ENCODE measurements at regions not wholly inside any gene's neighbourhood (a gene's known extent, or its start where the extent isn't known, plus 50 kb on each side); places are given as distances from the start of the nearest gene placed in this dataset.

- DNase-seq: no peak
Measured at GRCh38 chr7:41118486-41118885, 584.4 kb downstream of the INHBA start.

GRCh38 chr7:41117431-41117830 is 585.5 kb downstream of the INHBA start:
- DNase-seq: no peak

GRCh38 chr7:41116817-41117216 is 586.1 kb downstream of the INHBA start:
- DNase-seq: no peak

DNA sequence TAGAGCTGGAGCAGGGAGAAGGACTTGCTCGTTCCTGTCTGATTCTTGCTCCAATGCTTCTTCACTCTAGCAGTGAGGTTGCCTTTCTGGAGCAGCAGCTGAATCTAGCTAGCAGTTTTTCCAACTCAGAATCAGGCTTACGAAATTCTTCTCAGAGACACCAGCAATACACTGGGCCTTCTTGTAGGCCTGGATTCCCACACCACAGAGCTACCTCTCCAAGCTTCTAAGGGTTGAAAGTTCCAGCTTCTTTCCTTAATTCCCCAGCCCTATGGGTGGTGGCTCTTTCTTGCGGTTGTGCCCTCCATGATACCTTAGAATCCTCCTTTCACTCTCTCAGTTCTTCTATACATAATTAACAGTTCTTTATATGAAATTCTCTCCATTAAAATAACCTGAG is 586.6 kb downstream of the INHBA start:
- no peak for DNase-seq

DNA sequence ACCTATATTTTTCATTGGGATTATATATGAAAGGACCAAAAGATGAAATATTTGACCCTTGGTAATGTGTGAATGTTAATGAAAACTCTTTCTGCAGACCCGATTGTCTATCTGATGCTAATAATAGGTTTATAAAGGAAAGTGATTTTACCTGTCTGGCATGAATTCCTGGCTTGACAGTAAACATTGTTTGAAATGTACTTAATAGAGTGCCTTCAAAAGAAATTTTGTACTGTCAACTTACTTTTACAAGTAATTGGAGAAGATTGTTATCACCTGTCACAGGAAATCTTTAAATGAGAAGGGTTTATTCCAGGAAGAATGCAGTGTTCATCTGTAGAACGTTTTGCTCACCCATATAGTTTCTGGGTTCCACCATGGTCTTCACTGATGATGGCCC is 588.2 kb downstream of the INHBA start:
- DNase-seq: no peak

DNA sequence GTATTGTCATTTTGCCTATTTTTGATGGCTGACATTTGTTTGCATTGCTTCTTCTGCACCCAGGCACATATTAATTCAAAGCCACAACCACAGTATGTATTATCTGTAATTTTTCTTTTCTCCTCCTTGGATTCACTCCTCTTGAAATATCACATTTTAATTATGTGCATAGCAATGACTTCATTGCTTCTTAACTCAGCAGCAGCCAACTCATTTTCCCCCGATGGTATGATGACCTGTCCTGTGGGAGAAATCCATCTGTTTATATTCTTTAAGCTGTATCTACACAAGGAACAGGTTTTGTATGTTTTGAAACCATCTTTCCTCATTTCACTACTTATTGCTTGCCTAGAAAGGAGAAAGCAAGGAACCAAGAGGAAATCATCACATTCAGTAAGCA is 588.8 kb downstream of the INHBA start:
- no peak for DNase-seq

- DNase-seq: no peak
Measured at GRCh38 chr7:41113719-41114118, 589.2 kb downstream of the INHBA start.

DNA sequence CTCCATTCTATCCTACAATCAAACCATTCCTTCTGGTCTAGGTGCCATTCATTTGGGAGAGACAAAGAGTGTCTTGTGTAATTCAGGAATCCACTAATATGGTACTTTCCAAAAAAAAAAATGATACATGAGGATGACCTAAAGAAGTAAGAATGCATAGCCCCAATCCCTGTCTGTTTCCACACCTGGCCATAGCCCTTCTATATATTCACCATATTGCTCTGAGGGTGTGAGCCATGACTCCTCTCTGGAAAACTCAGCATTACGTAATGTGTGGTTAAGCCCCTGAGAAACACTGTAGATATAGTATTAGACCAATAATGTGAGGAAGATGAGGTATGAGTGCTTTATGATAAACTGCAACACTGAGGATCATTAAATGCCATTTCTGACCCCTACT is 592.7 kb downstream of the INHBA start:
- DNase-seq: no peak

GRCh38 chr7:41108821-41109220 is 594.1 kb downstream of the INHBA start:
- no peak for DNase-seq

GRCh38 chr7:41107938-41108448 is 594.9 kb downstream of the INHBA start:
- DNase-seq: no peak

- DNase-seq: no peak
Measured at GRCh38 chr7:41107330-41107937, 595.5 kb downstream of the INHBA start.

DNA sequence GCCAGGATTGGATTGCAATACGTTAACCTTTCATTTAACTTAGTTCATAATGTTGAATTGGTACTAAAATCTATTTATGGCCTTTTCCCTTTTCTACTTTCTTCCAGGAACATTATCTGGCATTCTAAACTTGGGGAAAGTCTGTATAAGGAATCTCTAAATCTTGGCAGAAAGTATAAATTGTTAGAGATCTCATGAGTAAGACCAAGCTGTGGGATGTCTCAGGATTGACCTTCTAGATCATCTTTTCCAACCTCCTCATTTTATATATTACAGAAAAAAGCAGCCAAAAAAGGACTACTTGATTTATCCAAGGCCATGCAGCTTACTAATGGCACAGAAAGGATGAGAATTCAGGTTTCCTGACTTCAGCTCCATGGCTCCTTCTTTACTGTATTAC is 598.3 kb downstream of the INHBA start:
- no peak for DNase-seq

DNA sequence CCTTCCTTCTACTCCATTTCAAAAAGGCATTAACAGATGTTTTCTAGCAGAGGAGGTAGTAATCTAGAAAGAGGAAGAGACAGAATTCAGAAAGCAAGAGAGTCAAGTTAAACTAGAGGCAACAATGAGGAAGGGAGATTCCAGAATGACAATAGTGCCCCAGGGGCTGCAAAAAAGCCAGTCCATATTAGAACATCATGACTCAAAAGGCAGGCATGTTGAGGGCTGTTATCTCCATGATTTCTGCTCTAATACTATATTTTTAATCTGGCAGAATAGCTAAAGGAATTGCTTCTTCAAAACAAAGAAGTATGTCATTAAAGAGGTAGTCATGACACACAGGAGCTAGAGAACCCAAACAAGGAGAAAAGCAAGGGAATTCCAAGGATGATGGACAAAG is 599.6 kb downstream of the INHBA start:
- DNase-seq: no peak

DNA sequence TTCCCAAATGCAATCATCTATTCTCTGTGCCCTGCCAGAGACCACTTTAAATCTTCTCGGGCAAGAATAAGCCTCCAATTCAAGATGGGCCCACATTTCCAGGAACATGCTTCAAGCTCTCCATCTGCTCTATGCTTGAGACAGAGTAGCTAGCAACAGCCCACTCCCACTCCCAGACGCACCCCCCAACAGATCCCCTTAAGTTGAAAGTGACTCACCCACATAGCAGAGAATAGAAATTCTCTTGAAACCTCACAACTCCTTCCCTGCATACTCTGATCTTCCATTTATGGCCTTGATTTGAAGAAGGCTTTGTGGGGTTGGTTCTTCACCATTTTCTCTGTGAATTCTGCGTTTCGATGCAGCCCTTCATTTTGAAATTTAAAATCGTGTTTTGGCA is 604.0 kb downstream of the INHBA start:
- no peak for DNase-seq

- DNase-seq: no peak
Measured at GRCh38 chr7:41098402-41098801, 604.5 kb downstream of the INHBA start.

DNA sequence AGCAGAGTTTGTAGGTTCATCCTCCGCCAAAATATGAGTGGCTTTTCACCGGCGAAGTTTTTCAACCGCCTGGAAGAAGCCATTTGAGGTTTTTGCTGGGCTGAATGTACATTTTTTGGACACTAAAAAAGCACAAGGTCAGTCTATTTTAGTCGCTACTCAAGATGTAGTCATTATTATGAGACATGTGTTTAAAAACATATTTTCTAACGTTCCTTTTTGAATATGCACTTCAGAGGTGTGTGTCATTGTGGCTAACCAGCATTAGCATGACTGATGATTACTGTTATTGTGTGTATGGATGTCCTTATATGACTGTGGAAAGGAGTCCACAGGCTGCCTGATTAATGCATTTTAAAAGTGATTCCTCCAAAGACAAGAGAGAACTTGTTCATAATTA is 605.4 kb downstream of the INHBA start:
- DNase-seq: no peak

DNA sequence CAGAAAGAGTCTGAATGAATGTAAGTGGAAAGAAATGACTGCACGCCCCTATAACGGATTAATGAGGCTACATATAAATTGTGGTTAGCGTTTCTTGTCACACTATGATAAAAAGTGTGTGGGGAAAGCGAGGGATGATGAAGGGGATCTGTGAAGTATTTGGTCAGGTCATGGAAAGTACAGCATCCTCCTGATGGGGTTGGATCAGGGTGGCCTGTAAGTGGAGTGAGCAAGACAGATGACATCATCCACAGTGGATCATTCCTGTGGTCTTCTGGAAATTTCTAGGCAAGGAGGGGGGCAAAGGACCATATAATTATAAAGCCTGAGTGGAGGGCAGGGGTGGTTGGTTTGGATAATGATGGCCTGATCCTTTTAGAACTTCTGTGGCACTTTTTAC is 606.0 kb downstream of the INHBA start:
- DNase-seq: no peak

DNA sequence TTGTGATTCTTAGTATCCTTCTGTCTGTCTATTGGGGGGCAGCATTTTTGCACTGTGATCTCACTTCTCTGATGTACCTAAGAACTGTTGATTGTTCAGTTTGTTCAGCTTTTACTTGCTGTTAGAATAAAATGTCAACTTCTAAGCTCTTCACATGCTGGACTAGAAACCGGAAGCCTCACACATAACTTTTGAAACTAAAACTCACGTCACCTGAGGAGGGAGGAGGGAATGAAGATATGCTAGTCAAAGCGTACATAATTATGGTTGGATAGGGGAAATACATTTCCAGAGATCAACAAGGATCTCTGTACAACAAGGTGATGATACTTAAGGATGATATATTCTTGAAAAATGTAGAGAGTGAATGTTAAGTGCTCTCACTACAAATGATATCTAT is 609.7 kb downstream of the INHBA start:
- DNase-seq: no peak

DNA sequence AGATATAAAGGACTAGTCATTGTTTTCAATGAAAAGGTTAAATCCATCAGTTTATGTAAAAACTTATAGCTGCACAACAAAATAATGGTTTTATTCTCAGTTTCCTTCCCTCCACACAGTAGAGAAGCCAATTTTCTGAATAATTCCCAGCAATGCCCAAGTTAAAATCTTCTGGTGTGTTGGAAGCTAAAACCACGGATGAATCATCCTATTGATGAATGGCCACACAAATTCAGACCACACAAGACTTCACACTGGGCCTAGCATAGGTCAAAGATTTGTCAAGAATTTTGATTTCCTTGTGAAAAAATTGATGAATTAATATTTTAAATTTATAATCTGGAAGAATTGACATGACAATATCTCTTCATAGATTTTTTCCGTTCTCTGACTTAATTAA is 617.6 kb downstream of the INHBA start:
- DNase-seq: no peak

GRCh38 chr7:41084381-41084780 is 618.5 kb downstream of the INHBA start:
- DNase-seq: no peak

DNA sequence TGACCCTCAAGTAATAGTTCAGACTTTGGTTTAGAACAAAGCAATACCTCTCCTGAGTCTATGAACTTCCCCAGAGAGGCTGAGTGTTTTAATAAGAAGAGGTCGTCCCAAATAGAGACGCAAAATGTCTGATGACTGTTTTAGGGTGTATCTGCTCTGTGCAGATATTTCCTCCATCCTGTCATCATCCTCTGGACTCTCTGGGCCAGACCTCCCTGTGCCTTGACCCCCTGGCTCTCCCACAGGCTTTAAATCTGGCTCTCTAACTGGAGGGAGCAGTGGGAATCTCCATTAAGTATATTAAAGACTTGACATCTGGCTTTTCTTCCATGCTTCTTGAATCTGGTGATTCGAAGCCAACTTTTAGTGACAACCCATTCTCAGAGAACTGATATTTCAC is 633.3 kb downstream of the INHBA start:
- DNase-seq: no peak

- no peak for DNase-seq
Measured at GRCh38 chr7:41067576-41067975, 635.3 kb downstream of the INHBA start.

DNA sequence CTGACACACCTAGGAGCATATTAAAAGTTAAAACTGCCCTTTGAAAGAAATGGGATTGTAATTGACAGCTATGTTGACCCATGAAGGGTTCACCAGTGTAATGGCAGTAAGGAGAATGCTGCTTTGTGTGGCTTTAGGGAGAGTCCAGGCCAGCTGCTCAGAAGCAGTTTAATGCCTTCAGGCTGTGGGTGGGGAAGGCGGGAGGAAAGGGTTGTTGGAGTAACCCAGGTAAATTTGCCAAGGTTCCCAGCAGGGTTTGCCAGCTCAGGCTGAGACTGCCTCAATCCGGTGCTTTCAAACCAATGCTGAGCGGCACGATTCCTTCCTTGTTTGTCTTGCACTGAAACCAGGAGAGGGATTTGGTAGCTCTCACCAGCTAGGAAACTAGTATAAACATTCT is 637.2 kb downstream of the INHBA start:
- DNase-seq: no peak

DNA sequence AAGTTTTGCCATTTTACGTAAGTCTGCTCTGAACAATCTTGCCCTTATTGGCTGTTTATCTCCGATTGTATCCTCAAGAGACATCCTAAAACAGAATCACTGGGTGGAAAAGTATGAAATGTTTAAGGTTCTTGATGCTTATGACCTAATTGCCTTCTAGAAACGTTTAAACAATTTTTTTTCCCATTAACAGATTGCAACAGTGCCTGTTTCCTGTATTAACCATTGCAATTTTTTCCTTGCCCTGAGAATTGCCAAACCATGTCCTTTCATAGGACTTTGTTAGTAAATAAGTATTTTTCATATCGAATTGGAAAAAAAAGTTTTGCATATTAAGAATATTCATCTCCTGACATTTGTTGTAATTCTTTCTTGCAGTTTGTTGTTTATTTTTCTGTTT is 639.8 kb downstream of the INHBA start:
- DNase-seq: no peak

DNA sequence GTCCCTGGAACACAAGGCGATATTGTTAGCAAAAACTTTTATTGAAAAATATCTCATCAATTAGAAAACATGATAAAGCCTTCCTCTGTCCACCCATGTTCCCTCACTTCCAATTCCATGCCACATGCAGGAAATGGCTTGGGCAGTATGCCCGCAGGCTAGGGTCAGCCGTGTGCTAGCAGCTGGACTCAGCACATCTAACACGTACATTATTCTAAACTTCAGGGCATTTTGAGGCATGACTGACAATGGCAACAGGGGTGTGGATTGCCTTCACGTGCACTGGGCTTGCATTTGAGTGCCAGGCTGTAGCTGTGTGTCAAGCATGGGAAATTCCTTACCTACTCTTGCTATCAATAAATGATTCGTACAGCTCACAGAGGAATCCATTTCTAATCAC is 642.1 kb downstream of the INHBA start:
- DNase-seq: no peak

- no peak for DNase-seq
Measured at GRCh38 chr7:41059796-41060195, 643.1 kb downstream of the INHBA start.

All from retina (tissue), 1 donor.